OCI-LY1 (cell line): ENCODE measurements at regions not wholly inside any gene's neighbourhood (a gene's known extent, or its start where the extent isn't known, plus 50 kb on each side); places are given as distances from the start of the nearest gene placed in this dataset.

Source experiments
- CTCF ChIP-seq: fragments of 200-600 bp; sonication (generic), shearing (Covaris generic); IDR thresholded peaks from 2 replicates; pipeline ENCODE4 v1.5.1; 2017; ENCODE audit warnings: mild to moderate bottlenecking, antibody characterized with exemption, low read length, moderate library complexity, mixed read lengths
- EZH2 ChIP-seq: fragments of 200-600 bp; sonication (generic), shearing (Covaris generic); IDR thresholded peaks from 2 replicates; pipeline ENCODE4 v1.8.0; 2017; ENCODE audit warnings: borderline replicate concordance, mixed run types, mild to moderate bottlenecking, antibody characterized with exemption, low read length, moderate library complexity, mixed read lengths

DNA sequence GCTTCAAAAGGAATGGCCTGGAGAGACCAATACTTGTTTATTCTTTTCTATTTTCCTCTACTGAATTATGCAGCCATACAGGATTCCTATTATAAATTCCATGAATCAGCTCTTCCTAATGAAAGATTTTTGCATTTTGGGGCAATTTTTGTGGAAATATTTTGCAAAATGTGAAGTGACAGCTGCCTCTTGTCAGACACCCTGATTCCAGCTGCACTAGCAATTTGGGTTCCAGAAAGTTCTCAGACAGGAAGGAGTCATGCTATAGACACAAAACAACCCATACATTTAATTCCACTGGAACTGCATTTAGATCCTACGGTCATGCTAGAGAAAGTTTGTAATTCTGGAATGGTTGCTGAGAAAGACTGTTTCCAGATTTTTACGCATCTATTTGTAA, 119.5 kb downstream of the XCL2 start:
- TF ChIP-seq CTCF (no peak), EZH2 (no peak)
